Peyer's patch (tissue), 4 donors: ENCODE measurements at regions not wholly inside any gene's neighbourhood (a gene's known extent, or its start where the extent isn't known, plus 50 kb on each side); places are given as distances from the start of the nearest gene placed in this dataset.

ENCODE experiments used
- POLR2A ChIP-seq, 2 donors: fragments of 450-650 bp; IDR thresholded peaks; one replicate each; pipeline ENCODE4 v1.5.1; 2017; ENCODE audit warnings: antibody characterized with exemption in 2 of 2, mild to moderate bottlenecking in 2 of 2, moderate library complexity in 2 of 2
- TF ChIP-seq, protein P1 (sequence below), 6 experiments: fragments of 450-650 bp in 4 of 6; fragments of 200-600 bp in 2 of 6; sonication (generic) in 1 of 6; IDR thresholded peaks; one replicate each; pipeline ENCODE4 v1.5.1; 2017 to 2019; ENCODE audit warnings: antibody characterized with exemption in 6 of 6, mild to moderate bottlenecking in 3 of 6, moderate library complexity in 1 of 6

DNA sequence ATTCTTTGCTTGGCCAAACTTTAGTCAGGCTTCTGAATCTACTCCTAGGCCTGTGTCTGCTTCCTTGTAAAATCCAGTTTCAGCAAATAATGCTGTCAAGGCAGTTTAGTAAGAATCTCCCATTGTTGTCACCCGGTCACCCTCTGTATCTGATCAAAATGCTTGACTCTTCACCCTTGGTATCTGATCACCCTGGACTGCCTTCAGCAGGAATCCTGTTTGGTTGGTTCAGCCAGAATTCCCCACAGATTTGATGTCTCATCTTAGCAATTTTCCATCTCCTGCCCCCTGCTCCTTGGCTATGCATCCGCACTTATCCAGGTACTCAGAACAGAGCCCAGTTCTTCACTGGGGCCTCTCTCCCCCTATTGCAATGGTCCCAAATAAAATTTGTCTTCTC, 172.4 kb upstream of the UBL3 start:
- TF ChIP-seq, protein P1, sequence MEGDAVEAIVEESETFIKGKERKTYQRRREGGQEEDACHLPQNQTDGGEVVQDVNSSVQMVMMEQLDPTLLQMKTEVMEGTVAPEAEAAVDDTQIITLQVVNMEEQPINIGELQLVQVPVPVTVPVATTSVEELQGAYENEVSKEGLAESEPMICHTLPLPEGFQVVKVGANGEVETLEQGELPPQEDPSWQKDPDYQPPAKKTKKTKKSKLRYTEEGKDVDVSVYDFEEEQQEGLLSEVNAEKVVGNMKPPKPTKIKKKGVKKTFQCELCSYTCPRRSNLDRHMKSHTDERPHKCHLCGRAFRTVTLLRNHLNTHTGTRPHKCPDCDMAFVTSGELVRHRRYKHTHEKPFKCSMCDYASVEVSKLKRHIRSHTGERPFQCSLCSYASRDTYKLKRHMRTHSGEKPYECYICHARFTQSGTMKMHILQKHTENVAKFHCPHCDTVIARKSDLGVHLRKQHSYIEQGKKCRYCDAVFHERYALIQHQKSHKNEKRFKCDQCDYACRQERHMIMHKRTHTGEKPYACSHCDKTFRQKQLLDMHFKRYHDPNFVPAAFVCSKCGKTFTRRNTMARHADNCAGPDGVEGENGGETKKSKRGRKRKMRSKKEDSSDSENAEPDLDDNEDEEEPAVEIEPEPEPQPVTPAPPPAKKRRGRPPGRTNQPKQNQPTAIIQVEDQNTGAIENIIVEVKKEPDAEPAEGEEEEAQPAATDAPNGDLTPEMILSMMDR (IDR thresholded peaks at IDR 0.05): no peak
- TF ChIP-seq POLR2A (IDR thresholded peaks at IDR 0.05): no peak
